Right kidney (tissue), 1 donor: ENCODE measurements at regions not wholly inside any gene's neighbourhood (a gene's known extent, or its start where the extent isn't known, plus 50 kb on each side); places are given as distances from the start of the nearest gene placed in this dataset.

Experiments used
- DNase-seq: peaks from one replicate; pipeline ENCODE4 v3.0.0-alpha.2; 2016

DNA sequence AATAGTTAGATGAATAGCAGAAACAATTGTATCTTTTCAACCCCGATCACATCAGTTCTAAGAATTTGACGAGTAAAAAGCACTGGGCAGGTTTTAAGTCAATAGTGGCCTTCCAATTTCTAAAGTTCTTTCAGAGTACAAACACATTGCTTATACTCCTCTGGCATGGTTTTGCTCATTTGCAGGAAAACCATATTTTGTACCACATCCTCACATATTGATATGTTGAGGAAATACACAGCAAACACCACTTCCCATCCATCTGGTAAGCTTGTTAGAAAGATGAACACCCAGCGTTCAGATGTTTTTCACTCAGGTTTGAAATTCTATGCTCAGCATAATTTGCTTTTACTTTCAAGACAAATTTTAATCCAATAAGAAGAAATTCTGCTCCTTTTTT is 344.6 kb upstream of the ACVR2A start:
- DNase-seq: no peak

DNA sequence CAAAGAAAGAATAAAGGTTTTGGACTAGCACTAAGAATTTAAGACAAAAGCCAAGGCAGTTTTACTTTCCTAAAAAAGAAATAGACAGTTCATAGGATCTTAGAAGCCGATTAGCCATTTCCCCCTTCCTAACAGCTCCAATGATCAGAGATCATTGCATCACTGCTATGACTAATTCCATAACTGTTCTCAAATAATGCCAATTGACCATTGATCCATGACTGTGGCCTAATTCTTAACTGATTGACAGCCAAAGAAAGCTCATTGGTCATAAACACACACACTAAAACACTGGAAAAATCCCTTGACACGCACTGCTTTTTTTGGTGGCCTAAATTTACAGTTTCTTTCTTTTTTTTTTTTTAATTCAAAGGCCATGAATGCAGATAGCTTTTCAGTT is 345.0 kb upstream of the ACVR2A start:
- DNase-seq: no peak

DNA sequence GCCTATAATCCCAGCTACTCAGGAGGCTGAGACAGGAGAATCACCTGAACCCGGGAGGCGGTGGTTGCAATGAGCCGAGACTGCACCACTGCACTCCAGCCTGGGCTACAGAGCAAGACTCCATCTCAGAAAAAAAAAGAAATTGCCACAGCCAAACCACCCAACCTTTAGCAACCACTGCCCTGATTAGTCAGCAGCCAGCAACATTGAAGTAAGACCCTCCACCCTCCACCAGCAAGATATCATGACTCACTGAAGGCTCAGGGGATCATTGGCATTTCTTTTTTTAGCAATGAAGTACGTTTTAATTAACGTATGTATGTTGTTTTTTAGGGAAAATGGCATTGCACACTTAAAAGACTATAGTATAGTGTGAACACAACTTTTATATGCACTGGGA is 349.1 kb upstream of the ACVR2A start:
- DNase-seq: no peak

DNA sequence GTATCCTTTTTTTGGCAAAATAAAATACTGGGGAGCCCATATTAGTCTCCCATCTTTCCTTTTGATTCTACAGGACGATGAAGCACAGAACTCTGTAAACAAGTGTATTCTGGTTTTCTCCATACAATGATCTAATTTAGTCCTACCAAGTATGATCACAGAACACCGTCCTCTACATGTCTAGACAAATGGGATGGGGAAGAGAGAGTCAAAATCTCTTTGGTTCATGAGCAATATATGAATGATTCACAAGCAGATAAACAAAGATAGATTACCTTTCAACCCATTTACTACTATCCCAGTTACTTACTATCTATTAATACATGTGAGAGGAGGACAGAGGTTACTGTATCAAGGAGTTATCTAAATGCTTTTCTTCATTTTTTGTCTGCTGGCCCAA is 352.4 kb upstream of the ACVR2A start:
- DNase-seq: no peak

DNA sequence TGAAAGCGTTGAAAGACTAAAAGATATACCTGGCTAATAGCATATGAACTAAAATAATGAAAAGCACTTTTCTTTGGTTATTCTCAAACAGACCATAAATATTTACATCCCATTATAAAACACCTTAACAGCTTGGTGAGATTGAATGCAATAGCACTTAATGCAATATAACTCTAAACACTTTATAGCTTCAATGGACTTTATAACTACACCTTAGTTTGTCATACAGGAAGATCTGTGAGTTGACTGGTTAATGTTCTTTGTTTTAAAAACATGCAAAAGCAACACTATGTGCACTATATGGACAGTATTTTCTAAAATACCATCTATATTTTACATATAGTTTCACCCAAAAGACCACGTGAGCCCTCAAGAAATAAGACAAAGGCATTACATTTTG is 353.3 kb upstream of the ACVR2A start:
- no peak for DNase-seq

DNA sequence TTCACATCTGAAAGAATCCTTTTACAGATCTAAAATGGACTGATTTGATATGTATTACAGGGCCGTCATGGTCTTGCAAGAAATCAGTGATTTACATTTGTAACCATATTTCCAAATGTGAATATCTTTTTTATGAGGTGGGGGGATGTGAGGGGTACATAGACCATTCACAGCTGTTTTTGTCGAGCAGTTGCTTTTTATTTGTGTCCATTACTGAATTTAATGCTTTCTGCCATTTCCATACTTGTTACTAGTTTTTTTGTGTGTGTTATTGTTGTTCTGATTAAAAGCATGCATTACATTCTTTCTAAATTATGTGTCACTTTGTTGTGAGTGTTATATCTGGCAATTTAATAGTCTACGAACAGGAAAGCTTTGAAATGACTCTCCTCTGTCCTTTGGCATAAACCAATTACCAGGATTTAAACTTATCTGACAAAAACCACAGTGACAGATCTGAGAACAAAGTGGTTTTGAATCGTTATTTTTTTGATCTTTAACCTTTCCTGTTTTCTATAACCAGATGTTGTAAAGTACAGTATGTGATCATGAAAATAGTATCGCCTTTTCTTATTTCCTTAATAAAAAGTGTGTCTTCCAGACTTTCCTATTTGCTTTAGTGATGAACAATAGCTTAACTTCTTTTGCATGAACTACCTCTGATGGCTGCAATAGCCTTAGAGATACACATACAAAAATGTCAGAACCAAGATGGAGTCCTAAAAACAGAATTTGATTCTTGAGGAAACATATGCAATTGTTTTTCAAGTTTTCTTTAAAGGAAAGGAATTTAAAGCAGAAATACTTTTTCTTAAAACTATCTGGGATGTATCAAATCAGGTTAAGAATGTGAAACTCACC is 354.2 kb upstream of the ACVR2A start:
- DNase-seq: no peak

DNA sequence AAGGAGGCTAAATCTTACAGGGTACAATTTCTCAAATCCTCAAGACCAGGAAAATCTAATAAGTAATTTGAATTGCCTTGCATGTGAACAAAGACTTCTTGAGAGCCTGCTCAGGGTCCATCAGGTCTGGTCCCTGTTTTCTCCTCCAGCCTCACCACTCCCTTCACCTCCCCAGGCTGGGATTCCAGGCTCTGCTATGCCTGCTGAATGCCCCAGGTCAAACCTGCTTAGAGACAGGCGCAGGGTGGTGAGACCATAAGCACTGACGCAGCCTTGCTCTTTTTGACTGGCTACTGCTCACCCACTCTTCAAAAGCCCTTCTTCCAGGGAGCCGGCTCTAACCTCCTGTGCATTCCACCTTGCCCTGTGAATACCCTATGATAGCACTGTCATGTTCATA is 356.4 kb upstream of the ACVR2A start:
- DNase-seq: no peak

DNA sequence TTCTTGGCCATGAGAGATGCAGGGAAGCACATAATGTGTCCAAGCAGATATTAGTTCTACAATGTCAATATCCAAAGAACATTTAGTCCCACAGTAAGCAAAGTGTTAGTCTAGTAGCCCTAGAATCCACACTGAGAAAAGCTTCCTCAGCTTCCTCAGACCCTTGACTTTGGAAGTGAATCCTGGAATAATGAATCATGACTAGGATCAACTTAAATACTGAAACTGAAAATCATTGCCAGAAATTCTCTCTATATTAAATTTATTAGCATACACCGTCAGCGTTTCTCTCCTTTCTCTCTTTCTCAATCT is 356.9 kb upstream of the ACVR2A start:
- DNase-seq: no peak

DNA sequence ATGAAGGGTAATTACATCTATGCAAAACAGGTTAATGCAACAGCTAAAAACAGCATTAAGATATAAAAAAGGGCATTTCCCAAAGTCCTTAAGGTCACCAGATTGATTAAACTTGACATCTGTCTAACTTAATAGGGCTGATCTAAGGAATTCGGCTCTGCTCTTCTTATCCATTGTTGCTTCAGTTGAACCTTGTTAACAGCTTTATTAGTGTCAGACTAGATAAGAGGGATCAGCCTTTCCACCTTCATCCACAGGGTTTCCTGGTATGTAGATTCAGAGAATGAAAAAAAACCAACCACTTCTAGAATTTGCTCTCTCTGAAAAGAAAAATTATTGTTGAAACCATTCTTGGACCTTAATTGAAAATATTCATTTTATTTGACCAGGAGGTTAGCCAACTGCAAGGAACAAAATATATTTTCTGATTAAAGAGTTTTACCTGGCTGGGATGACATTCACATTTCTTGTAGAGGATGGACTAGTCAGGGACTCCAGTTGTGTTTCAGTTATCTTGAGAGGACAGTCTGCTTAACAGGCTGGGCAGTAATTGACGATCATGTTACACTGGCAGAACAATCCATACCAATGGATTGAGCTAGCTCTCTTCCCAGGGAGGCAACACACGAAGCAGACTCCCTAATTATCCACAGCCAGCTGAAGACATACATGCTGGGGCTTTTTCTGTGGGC is 357.4 kb upstream of the ACVR2A start:
- DNase-seq: no peak

DNA sequence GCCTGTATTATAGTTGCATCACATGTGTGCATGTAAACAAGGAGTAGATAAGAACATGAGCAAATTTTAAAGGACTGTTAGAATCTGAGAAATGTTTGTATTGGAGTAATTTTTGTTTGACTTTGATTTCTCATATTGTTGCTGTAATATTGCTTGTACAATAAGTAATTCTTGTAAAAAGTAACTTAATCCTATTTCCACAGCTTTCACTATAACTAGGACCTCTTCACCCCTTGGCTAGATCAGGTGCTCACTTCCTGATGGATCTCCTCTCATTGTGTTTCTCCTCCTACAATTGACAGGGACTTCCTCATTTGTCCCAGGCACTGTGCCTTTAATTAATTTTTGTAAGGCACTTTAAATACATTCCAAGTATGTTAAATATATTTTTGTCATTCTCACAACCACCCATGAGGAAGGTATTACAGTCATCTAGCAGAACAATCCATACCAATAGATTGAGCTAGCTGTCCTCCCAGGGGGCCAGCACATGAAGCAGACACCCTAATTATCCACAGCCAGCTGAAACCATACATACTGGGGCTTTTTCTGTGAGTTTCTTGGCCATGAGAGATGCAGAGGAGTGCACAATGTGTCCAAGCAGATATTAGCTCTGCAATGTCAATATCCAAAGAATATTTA is 359.5 kb upstream of the ACVR2A start:
- DNase-seq: no peak

DNA sequence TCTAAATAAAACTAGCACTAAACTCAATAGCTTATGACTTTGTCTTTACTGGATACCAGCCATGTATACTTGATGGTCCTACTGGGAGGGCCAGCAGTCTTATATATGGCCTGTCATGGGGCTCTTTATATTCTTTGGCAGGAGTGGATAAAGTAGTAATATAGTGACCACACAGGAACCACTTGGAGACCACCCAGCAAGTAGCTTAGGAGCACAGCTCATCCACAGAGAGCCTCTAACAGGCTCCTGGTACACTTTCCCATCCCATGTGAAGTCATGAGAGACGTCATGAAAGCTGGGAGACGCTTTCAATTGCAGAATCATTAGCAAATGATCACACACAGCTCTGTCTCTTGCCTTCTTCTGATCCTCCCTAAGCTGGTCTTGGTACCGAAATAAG is 360.9 kb upstream of the ACVR2A start:
- DNase-seq: no peak

DNA sequence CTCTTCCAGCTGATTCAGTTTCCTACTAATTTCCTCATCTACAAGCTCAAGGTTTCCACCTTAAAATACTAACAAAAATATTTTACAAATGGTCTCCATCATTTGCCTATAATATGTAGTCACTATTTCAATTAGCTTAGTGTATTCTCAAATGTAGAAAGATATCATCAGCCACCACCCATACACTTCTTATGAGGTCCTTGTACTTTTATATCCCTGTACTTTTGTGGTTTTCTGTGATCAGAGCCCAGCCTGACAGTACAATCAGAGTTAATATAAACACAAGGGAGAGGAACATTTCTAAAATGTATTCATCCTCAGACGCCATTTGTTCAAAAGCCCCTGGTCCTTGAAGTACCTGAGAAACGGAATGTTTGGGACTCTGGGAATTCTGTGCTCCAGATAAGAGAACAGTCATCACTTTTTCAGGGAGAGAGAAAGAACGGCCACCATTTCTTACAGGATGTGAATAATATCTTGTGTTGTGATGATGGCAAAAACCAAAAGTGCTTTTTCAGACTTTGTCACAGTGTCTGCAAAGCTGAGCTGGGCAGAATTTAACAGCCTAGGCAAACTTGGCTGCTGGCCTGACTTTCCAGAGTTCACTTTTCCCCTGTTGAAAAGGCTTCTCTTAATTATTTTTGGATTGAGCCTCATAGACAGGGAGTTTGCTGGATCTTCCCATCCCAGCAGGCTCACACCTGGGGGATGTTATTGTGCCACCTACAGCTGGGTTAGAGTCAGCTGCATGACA is 361.7 kb upstream of the ACVR2A start:
- no peak for DNase-seq

DNA sequence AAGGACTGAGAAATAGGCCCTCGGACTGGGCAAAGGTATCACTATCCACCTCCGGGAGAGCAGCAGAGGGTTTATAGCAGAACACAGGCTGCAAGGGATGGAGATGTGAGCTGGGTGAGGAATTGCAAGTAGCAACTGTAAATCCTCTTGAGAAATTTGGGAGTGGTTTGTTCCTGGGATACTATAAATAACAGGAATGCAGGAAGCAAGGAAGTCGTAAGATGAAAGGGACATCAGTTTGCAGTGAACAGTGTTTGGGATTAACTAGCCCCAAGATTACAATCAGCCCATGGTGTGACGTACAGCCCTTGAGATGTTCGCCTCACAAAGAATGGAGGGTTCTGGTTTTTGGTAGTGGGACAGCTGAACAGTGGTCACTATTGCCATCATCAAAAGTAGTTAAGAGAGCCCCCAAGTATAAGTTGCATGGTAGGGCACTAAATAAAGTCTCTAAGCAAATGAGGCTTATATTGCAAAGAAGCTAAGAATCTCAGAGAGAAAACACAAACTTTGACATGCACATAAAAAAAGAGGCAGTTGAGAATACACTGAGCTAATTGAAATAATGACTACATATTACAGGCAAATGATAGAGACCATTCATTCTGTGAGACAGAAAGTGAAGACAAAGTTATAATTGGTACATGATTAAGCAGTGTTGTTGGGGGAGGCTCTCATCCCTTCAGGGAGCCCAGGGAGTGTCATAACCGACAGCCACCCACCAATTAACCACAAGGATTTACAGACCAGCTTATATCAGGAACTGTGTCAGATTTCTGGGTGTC is 362.5 kb upstream of the ACVR2A start:
- DNase-seq: no peak

DNA sequence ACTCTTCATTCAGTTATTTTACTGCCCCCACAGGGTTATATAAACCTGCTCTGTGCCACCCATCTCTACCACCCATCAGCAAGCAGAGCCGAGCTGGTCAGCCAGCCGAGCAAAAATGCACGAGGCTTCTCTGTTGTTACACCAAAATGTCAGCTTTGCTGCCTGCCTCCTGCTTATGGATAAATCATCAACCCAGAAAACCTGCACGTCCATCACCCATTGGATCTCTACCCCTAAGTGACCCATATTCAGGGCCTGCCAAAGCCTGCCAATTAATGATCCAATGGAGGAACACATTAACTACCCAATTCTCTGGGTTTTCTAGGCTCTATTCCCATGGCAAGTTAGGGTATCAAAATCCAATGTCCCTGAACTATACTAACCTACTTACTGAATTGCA is 365.5 kb upstream of the ACVR2A start:
- no peak for DNase-seq

DNA sequence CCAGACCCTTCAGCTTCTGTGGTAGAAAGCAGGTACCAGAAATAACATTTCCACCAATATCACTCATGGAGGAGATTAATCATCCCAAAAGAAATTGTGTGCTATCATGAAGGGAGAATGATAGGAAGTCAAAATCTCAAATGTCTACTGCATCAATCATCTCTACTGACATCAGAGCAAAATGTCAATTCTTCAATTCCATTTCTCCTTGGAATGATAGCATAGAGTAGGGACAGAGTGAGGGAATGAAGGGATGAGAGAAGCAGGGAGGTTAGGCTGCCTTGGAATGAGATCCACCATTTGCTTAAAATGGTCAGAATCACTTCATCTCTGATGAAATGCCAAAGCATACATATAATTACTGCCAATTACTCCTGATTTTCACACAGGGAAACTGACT is 371.8 kb upstream of the ACVR2A start:
- DNase-seq: no peak

DNA sequence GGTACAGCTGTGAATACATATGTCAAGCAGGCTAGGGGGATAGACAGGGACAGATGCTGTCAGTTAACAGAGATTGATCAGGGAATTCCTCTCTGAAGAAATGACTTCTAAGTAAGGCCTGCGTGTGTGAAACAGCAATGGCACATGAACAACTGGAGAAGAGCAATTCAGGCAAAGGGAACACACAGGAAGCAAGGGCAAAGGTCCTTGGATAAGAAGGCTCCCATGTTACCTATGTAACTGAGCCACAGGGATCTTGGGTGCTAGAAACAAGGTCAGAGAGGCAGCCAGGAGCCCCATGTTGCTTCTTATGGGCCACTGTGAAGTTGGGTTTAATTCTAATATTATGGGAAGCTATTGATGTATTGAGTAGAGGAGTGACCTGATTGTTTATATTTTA is 373.7 kb upstream of the ACVR2A start:
- DNase-seq: no peak

DNA sequence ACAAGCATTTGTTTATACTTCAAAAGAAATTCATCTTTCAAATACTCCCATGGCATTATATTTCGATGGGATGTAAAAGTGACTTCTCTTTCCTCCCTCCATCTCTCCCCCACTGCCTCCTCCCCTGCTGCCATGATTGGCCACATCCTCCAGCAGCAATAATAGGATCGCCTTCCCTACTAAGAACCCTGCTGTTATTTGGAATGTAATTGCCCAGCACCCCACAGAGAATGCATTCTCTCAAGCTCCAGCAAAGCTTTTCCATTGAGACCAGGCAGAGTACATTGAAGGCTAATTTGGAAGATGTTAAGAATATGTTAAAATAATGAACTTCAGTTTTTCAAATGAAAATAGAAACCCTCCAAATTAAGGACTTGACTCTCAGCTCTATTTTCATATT is 375.4 kb upstream of the ACVR2A start:
- no peak for DNase-seq

DNA sequence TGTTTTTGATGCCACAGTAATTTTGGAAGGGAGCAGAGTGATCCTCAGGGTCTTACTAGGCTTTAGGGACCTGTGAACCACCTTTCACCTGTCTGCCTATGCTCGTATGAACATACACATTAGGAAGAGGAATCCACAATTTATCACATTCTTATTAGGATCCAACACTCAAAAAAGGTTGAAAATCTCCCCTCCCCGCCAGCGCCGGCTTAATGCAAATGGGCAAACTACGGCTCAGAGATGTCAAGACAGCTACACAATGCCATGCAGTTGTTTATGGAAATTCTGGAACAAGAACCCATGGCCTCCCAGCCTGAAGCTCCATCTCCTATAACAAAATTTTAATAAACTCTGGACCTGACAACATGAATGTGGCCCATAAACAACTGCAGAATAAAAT is 375.9 kb upstream of the ACVR2A start:
- no peak for DNase-seq

DNA sequence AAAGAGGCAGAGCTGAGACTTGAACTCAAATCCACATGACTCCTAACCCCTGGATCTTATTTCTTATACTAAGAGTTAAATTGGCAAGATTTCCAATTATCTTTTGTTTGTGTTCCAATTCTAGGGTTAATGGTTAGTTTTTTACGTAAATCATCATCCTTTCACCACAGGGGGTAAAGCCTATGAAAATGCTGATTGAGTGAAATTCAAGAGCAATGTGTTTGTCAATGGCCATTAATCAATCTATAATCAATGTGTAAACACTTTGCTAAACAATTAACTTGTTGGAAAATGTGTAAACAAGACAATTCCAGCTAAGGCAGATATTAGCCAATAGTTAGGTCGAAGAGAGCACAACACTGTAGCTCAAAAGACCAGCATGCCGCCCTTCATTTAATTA is 376.5 kb upstream of the ACVR2A start:
- no peak for DNase-seq

DNA sequence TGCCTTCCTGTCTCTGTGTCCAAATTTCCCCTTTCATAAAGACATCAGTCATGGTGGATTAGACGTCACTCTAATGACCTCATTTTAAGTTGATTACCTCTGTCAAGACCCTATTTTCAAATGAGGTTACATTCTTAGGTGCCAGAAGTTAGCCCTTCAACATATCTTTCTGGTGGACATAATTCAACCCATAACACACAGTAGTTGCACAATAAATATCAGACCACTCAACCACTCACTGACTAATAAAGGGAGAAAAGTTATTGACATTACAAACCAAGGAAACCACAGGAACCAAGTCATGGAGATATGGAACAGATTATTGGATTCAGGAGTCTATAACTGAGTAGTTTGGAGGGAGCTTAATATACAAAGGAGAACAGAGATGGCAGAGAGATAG is 377.4 kb upstream of the ACVR2A start:
- no peak for DNase-seq

DNA sequence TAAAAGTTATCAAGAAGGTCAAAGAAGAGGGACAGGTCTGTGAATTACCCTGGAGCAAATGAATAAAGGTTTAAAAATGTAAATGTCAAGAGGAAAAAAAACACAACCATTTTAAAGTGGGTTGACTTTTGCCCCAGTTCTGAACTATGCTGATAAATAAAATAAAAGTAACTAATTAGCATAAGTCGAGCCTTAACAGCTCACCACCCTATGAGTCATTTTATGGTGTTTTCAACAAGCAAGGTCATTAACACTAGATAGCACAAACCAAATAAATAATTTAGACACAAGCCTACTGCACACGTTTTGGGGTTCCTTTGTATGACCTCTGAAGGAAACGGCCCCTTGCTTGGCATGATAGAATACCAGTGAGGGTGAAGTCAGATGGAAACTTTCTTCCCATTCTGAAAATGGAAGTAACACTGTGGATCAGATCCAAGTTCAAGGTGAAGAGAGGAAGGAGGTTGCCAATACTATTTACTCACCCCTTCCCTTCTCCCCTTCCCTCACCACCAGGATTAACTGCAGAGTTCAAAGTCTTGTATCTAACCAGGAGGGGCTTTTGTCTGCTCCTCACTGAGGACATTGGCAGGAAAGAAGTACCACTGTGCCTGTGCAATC is 380.0 kb upstream of the ACVR2A start:
- DNase-seq: no peak
